ENCODE measurements at regions not wholly inside any gene's neighbourhood (a gene's known extent, or its start where the extent isn't known, plus 50 kb on each side); places are given as distances from the start of the nearest gene placed in this dataset.

DNA sequence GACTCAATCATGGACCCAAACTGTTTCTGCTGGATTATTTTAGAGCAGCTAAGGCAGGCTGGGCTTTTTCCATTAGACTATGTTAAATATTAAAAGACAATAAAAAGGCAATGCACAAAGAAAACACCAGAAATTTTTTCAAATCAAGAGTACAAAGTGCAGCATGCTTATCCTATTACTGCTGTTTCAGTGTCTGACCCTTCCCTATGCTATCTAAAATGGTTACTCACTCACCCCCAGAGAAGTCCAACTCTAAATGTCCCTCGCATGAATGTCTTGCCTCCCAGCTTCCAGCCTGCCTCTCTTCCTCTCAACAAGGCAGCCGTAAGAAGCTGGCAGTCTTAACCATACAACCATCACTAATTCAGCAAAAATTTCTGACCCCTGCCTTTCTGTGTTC, 108.7 kb upstream of the SYT6 start:
- TF ChIP-seq RAD21 (IDR thresholded peaks at IDR 0.05; ENCODE audit: low read length) (no peak), EP300 (IDR thresholded peaks at IDR 0.05; ENCODE audit: borderline replicate concordance in 1 of 2, low read depth in 1 of 2, low read length in 1 of 2) (no peak), SIN3A (IDR thresholded peaks at IDR 0.05; ENCODE audit: borderline replicate concordance, low read depth, low read length) (no peak), NRF1 (IDR thresholded peaks at IDR 0.05; ENCODE audit: low read depth, low read length) (no peak), GATA2 (CRISPR knock-in tag; IDR thresholded peaks at IDR 0.05) (no peak), ELF1 (IDR thresholded peaks at IDR 0.05) (no peak), EZH2phosphoT487 (IDR thresholded peaks at IDR 0.05; ENCODE audit: borderline replicate concordance, low read depth) (no peak), POLR2AphosphoS5 (IDR thresholded peaks at IDR 0.05; ENCODE audit: low read depth, low read length) (no peak)
- TF ChIP-seq, protein P1, sequence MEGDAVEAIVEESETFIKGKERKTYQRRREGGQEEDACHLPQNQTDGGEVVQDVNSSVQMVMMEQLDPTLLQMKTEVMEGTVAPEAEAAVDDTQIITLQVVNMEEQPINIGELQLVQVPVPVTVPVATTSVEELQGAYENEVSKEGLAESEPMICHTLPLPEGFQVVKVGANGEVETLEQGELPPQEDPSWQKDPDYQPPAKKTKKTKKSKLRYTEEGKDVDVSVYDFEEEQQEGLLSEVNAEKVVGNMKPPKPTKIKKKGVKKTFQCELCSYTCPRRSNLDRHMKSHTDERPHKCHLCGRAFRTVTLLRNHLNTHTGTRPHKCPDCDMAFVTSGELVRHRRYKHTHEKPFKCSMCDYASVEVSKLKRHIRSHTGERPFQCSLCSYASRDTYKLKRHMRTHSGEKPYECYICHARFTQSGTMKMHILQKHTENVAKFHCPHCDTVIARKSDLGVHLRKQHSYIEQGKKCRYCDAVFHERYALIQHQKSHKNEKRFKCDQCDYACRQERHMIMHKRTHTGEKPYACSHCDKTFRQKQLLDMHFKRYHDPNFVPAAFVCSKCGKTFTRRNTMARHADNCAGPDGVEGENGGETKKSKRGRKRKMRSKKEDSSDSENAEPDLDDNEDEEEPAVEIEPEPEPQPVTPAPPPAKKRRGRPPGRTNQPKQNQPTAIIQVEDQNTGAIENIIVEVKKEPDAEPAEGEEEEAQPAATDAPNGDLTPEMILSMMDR (IDR thresholded peaks at IDR 0.05): no peak
- TF ChIP-seq, protein P2, sequence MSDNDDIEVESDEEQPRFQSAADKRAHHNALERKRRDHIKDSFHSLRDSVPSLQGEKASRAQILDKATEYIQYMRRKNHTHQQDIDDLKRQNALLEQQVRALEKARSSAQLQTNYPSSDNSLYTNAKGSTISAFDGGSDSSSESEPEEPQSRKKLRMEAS (IDR thresholded peaks at IDR 0.05; ENCODE audit: low read depth): no peak
- TF ChIP-seq, protein P3, sequence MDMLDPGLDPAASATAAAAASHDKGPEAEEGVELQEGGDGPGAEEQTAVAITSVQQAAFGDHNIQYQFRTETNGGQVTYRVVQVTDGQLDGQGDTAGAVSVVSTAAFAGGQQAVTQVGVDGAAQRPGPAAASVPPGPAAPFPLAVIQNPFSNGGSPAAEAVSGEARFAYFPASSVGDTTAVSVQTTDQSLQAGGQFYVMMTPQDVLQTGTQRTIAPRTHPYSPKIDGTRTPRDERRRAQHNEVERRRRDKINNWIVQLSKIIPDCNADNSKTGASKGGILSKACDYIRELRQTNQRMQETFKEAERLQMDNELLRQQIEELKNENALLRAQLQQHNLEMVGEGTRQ (IDR thresholded peaks at IDR 0.05; ENCODE audit: borderline replicate concordance, low read depth, low read length): no peak
- TF ChIP-seq, protein P4, sequence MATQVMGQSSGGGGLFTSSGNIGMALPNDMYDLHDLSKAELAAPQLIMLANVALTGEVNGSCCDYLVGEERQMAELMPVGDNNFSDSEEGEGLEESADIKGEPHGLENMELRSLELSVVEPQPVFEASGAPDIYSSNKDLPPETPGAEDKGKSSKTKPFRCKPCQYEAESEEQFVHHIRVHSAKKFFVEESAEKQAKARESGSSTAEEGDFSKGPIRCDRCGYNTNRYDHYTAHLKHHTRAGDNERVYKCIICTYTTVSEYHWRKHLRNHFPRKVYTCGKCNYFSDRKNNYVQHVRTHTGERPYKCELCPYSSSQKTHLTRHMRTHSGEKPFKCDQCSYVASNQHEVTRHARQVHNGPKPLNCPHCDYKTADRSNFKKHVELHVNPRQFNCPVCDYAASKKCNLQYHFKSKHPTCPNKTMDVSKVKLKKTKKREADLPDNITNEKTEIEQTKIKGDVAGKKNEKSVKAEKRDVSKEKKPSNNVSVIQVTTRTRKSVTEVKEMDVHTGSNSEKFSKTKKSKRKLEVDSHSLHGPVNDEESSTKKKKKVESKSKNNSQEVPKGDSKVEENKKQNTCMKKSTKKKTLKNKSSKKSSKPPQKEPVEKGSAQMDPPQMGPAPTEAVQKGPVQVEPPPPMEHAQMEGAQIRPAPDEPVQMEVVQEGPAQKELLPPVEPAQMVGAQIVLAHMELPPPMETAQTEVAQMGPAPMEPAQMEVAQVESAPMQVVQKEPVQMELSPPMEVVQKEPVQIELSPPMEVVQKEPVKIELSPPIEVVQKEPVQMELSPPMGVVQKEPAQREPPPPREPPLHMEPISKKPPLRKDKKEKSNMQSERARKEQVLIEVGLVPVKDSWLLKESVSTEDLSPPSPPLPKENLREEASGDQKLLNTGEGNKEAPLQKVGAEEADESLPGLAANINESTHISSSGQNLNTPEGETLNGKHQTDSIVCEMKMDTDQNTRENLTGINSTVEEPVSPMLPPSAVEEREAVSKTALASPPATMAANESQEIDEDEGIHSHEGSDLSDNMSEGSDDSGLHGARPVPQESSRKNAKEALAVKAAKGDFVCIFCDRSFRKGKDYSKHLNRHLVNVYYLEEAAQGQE (IDR thresholded peaks at IDR 0.05; ENCODE audit: low read depth, low read length): no peak
